ENCODE measurements at regions not wholly inside any gene's neighbourhood (a gene's known extent, or its start where the extent isn't known, plus 50 kb on each side); places are given as distances from the start of the nearest gene placed in this dataset.

DNA sequence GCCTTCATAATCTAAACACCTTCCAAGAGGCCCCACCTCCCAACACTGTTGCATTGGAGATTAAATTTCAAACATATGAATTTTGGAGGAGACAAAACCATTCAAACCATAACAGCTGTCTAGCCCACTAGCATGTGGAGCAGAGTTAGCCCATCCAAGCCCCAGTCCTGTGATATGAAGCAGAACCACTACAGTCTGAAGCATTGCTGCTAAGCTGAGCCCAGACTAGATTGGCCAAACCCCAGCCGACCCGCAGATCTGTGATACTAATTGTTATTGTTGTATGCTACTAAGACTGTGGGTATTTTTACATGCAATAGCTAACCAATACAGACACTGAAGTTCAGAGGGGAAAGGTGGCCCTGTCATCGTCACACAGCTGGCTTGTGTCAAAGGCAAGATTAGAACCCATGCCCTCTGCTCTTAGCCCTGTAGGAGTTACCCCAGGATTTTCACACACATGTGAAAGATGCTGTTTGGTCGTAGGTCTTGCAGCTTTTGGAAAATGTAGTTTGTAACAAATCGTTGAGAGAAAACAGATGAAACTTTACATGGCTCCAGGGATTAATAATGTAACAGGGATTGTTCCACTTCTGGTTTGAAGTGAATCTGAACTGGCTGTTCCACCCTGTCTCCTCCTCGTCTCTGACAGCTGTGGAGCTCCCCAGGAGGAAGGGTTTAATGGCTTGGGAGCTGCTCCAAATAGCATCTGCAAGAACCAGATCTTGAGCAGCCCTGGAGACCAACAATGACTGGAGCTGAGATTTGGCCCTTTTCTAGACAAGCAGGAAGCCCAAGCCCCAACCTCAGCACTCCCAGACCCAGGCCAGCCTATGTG, 517.5 kb downstream of the MID1IP1 start:
- no peak overlapping the region for H3K4me3 ChIP-seq (replicated peaks in 1 of 2; ENCODE audit: low read depth in 2 of 2, low read length in 2 of 2)
- TF ChIP-seq, protein P1, sequence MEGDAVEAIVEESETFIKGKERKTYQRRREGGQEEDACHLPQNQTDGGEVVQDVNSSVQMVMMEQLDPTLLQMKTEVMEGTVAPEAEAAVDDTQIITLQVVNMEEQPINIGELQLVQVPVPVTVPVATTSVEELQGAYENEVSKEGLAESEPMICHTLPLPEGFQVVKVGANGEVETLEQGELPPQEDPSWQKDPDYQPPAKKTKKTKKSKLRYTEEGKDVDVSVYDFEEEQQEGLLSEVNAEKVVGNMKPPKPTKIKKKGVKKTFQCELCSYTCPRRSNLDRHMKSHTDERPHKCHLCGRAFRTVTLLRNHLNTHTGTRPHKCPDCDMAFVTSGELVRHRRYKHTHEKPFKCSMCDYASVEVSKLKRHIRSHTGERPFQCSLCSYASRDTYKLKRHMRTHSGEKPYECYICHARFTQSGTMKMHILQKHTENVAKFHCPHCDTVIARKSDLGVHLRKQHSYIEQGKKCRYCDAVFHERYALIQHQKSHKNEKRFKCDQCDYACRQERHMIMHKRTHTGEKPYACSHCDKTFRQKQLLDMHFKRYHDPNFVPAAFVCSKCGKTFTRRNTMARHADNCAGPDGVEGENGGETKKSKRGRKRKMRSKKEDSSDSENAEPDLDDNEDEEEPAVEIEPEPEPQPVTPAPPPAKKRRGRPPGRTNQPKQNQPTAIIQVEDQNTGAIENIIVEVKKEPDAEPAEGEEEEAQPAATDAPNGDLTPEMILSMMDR (IDR thresholded peaks at IDR 0.05; ENCODE audit: low read depth, low read length) = no peak
- no peak for DNase-seq (ENCODE audit: low read depth in 2 of 2)

DNA sequence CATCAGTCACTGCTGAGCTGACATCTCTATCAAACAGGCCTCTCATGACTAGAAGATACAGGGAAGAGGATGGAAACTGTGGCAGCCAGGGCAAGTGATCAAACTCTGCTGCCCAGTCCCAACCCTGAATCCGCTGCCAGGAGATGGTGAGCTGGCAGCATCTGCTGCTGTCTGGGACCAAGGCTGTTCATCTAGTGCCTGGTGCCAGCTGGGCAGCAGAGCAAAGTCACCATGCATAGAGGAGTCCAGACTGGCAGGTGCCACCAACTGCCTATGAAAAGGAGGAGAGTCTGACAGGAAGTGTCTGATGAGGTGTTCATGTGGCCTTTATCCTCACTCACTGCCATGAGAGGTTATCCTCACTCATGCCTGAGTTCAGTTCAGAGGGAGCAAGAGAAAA, 518.9 kb downstream of the MID1IP1 start:
- no peak for DNase-seq (ENCODE audit: low read depth in 2 of 2)
- TF ChIP-seq, protein P1 (IDR thresholded peaks at IDR 0.05; ENCODE audit: low read depth, low read length) = no peak
- no peak overlapping the region for H3K4me3 ChIP-seq (replicated peaks in 1 of 2; ENCODE audit: low read depth in 2 of 2, low read length in 2 of 2)

DNA sequence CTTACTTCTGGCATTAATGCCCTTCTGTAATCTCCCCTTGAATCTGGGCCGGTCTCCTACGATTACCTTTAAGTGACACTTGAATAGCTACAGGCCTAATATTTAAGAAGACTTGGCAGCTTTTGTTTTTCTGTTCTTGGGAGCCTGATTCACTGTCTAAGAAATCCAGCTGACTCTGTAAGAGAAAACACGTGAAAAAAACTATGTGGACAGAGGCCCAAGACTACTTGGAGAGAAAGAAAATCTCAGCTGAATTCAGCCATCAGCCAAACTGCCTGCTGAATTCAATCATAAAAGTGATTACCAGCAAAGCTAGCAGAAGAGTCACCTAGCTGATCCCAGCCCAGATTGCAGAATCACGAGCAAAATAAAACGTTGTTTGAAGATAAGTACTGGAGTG, 521.2 kb downstream of the MID1IP1 start:
- DNase-seq (ENCODE audit: low read depth in 2 of 2) = no peak
- TF ChIP-seq, protein P1 (IDR thresholded peaks at IDR 0.05; ENCODE audit: low read depth, low read length) = no peak
- H3K4me3 ChIP-seq (replicated peaks in 1 of 2; ENCODE audit: low read depth in 2 of 2, low read length in 2 of 2) = no peak overlapping the region

DNA sequence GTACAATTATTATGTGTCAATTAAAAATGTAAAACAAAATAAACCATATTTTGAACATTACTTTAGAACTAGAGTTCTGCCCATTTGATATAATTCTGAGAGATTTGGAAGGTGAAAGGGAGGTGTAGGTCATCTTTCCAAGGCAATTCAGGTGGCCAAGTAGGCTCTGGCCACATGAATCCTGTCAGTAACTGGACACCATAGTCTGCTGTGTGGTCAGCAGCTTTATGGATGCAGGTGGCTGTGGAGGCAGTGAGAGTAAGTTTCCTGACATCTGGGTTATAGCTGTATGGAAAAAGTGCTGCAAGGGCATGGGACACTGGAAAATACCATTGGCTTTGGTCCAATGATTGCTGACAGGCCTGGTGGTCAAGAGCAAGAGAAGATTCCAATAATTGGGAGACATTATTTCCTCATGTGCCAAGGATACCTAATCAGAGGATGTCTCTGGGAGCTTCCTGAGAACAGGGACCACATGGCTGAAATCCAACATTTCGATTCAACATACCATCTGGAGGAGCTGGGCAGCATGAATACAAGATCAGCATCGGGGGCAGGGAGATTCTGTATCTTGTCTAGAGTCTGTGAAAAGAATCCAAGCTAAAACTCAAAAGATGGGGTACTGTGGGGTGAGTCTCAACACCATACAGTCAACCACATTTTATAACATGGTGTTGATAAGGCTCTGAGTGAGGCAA, 523.1 kb downstream of the MID1IP1 start:
- no peak overlapping the region for H3K4me3 ChIP-seq (replicated peaks in 1 of 2; ENCODE audit: low read depth in 2 of 2, low read length in 2 of 2)
- no peak for DNase-seq (ENCODE audit: low read depth in 2 of 2)
- TF ChIP-seq, protein P1 (IDR thresholded peaks at IDR 0.05; ENCODE audit: low read depth, low read length) = no peak

DNA sequence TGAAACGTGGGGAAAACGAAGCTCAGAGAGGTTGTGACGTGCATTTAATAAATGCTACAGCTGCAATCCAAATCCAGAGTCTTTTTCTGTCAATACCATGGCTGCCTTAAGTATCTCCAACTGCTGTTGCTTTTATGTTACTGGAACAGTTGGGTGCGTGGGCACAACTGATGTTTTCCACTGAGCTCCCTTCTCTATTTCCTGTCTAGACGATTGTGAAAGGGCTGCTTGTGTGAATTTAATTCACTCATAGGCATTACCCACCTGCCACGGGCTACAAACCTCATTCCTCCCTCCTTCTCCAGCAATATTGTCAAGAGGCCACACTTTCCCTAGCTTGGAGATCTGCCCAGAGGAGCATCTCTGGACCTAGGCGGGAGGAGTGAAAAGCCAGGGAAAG, 526.0 kb downstream of the MID1IP1 start:
- TF ChIP-seq, protein P1 (IDR thresholded peaks at IDR 0.05; ENCODE audit: low read depth, low read length) = no peak
- no peak overlapping the region for H3K4me3 ChIP-seq (replicated peaks in 1 of 2; ENCODE audit: low read depth in 2 of 2, low read length in 2 of 2)
- no peak for DNase-seq (ENCODE audit: low read depth in 2 of 2)

DNA sequence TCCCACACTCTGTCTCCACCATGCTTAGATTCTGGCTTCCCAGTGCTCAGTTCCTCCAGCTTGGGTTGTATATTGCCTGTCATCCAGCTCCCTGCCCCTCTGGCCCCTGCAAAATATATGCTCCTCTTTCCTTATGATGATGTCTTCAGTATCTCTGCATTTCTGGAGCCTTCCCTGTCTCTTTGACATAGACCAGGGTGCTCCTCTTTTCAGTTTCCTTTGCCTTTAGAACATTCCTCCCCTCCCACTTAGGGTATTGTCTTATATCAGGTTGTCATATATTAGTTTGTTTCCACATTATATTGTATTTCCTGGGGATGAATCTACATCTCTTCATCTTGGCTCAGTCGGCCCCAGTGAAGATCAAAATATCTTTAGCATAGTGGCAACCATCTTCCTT, 526.4 kb downstream of the MID1IP1 start:
- TF ChIP-seq, protein P1 (IDR thresholded peaks at IDR 0.05; ENCODE audit: low read depth, low read length) = no peak
- no peak for DNase-seq (ENCODE audit: low read depth in 2 of 2)
- no peak overlapping the region for H3K4me3 ChIP-seq (replicated peaks in 1 of 2; ENCODE audit: low read depth in 2 of 2, low read length in 2 of 2)

All from cardiac fibroblast (primary cell).